Neural progenitor cell (in vitro differentiated cells): ENCODE measurements at regions not wholly inside any gene's neighbourhood (a gene's known extent, or its start where the extent isn't known, plus 50 kb on each side); places are given as distances from the start of the nearest gene placed in this dataset.

Experiments used
- DNase-seq: peaks from one replicate; pipeline ENCODE4 v3.0.0-alpha.2; 2016; ENCODE audit warnings: low spot score
- H2AFZ ChIP-seq: fragments of 200-600 bp; sonication (generic); replicated peaks from 2 replicates; pipeline ENCODE4 v1.6.1; 2016; ENCODE audit warnings: antibody characterized with exemption
- H3F3A ChIP-seq: fragments of 200-600 bp; sonication (generic); 2 replicates; pipeline ENCODE4 v1.6.1; 2016; ENCODE audit warnings: antibody characterized with exemption, low read depth
- H3K27ac ChIP-seq: fragments of 200-600 bp; sonication (generic); 2 replicates; pipeline ENCODE4 v1.5.1; 2016; ENCODE audit warnings: mild to moderate bottlenecking
- H3K27me3 ChIP-seq: fragments of 200-600 bp; sonication (generic); 2 replicates; pipeline ENCODE4 v1.6.1; 2016; ENCODE audit warnings: mild to moderate bottlenecking, moderate library complexity
- H3K36me3 ChIP-seq: fragments of 200-600 bp; sonication (generic); 2 replicates; pipeline ENCODE4 v1.5.1; 2016
- H3K4me1 ChIP-seq: fragments of 200-600 bp; sonication (generic); 2 replicates; pipeline ENCODE4 v1.6.1; 2016; ENCODE audit warnings: mixed run types
- H3K4me2 ChIP-seq: fragments of 200-600 bp; sonication (generic); 2 replicates; pipeline ENCODE4 v1.6.1; 2016
- H3K4me3 ChIP-seq: fragments of 200-600 bp; sonication (generic); 2 replicates; pipeline ENCODE4 v1.5.1; 2016
- H3K79me2 ChIP-seq: fragments of 200-600 bp; sonication (generic); 2 replicates; pipeline ENCODE4 v1.6.1; 2016; ENCODE audit warnings: low read depth
- H3K9ac ChIP-seq: fragments of 200-600 bp; sonication (generic); 2 replicates; pipeline ENCODE4 v1.6.1; 2016
- H3K9me3 ChIP-seq: fragments of 200-600 bp; sonication (generic); 2 replicates; pipeline ENCODE4 v1.5.1; 2016; ENCODE audit warnings: low read depth
- H4K20me1 ChIP-seq: fragments of 200-600 bp; sonication (generic); 2 replicates; pipeline ENCODE4 v1.6.1; 2016; ENCODE audit warnings: low read depth
- H3K27ac Mint-ChIP-seq: 3 replicates; pipeline ENCODE4 v1.8.0; 2021; ENCODE audit warnings: mixed read lengths
- H3K27me3 Mint-ChIP-seq: 2 replicates; pipeline ENCODE4 v1.8.0; 2022; ENCODE audit warnings: low read depth, mild to moderate bottlenecking, inconsistent platforms, moderate library complexity, mixed read lengths; ENCODE audit not compliant: insufficient read depth
- H3K36me3 Mint-ChIP-seq: 3 replicates; pipeline ENCODE4 v1.8.0; 2021; ENCODE audit warnings: mixed read lengths
- H3K4me1 Mint-ChIP-seq: 3 replicates; pipeline ENCODE4 v1.8.0; 2021; ENCODE audit warnings: mixed read lengths
- H3K4me3 Mint-ChIP-seq: 3 replicates; pipeline ENCODE4 v1.8.0; 2021; ENCODE audit warnings: mild to moderate bottlenecking, moderate library complexity, mixed read lengths
- H3K9me3 Mint-ChIP-seq: 3 replicates; pipeline ENCODE4 v1.8.0; 2020; ENCODE audit warnings: mixed read lengths
- EZH2 ChIP-seq: fragments of 200-600 bp; sonication (generic); IDR thresholded peaks from 2 replicates; pipeline ENCODE4 v1.6.1; 2017; ENCODE audit warnings: antibody characterized with exemption, mild to moderate bottlenecking, moderate library complexity
- EZH2phosphoT487 ChIP-seq: fragments of 200-600 bp; sonication (generic); IDR thresholded peaks from 2 replicates; pipeline ENCODE4 v1.6.1; 2017; ENCODE audit warnings: antibody characterized with exemption
- TF ChIP-seq, protein P1 (sequence below): fragments of 200-600 bp; sonication (generic); IDR thresholded peaks from 2 replicates; pipeline ENCODE4 v1.5.1; 2017; ENCODE audit warnings: antibody characterized with exemption, mild to moderate bottlenecking

DNA sequence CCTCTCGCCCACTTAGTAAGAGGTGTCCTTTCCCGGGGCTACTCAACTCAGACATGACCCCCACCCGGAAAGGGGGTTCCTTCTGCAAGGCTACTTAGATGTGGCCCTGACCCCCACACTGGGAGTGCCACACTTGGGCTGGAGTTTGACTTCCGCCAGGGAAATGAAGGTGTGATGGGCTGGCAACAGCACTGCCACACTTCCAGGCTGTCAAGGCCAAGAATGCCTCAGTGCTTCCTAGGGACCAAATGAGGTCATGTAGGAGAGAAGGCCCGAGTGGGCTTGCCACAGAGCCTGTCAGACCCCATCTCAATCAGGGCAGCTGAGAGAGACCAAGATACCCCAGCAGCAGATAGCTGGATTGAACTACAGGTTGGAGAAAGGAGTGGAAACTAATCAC lies 55.5 kb downstream of the DRD1 start:
- Histone ChIP-seq H3K9me3 (no peaks in the 10 kb centered on the region), H3K27me3 (no peaks in the 10 kb centered on the region), H3K36me3 (no peaks in the 10 kb centered on the region), H3K9ac (no peak overlapping the region), H3F3A (no peaks in the 10 kb centered on the region), H3K4me1 (peaks cover 2% of the 10 kb centered on the region), H3K79me2 (no peaks in the 10 kb centered on the region), H2AFZ (no peak overlapping the region), H3K27ac (no peak overlapping the region), H4K20me1 (no peaks in the 10 kb centered on the region), H3K4me2 (no peak overlapping the region), H3K4me3 (no peak overlapping the region)
- TF ChIP-seq, protein P1, sequence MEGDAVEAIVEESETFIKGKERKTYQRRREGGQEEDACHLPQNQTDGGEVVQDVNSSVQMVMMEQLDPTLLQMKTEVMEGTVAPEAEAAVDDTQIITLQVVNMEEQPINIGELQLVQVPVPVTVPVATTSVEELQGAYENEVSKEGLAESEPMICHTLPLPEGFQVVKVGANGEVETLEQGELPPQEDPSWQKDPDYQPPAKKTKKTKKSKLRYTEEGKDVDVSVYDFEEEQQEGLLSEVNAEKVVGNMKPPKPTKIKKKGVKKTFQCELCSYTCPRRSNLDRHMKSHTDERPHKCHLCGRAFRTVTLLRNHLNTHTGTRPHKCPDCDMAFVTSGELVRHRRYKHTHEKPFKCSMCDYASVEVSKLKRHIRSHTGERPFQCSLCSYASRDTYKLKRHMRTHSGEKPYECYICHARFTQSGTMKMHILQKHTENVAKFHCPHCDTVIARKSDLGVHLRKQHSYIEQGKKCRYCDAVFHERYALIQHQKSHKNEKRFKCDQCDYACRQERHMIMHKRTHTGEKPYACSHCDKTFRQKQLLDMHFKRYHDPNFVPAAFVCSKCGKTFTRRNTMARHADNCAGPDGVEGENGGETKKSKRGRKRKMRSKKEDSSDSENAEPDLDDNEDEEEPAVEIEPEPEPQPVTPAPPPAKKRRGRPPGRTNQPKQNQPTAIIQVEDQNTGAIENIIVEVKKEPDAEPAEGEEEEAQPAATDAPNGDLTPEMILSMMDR = no peak
- no peak for TF ChIP-seq EZH2
- no peak for TF ChIP-seq EZH2phosphoT487
- Mint-ChIP-seq H3K27ac (no peak overlapping the region), H3K27me3 (peaks cover 3% of the 10 kb centered on the region), H3K4me3 (no peak overlapping the region), H3K4me1 (peaks cover 5% of the 10 kb centered on the region), H3K36me3 (no peaks in the 10 kb centered on the region), H3K9me3 (no peaks in the 10 kb centered on the region)
- no peak for DNase-seq

DNA sequence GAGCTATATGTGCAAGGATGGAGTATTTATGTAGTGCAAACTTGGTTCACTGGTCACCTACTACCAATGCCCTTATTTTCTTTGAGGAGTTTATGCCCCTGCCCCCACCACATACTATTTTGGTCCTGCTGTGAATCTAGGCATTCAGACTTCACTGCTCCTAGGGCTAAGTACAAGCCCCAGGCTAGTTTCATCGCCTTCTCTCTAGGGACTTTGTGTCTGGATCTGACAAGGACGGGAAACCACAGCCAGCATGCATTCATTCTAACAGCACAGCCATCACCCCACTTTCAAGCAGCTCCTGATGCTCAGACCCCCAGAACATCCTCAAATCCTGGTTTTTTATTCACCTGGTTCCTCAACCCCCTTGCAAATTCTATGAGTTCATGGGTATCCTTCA lies 56.8 kb downstream of the DRD1 start:
- H3K79me2 ChIP-seq = no peaks in the 10 kb centered on the region
- H3K4me3 ChIP-seq = no peak overlapping the region
- Mint-ChIP-seq H3K9me3 (no peaks in the 10 kb centered on the region), H3K27me3 (peaks cover 4% of the 10 kb centered on the region), H3K36me3 (no peaks in the 10 kb centered on the region), H3K4me1 (peaks cover 18% of the 10 kb centered on the region), H3K4me3 (no peak overlapping the region), H3K27ac (no peak overlapping the region)
- no peak for TF ChIP-seq EZH2phosphoT487
- TF ChIP-seq, protein P1 = no peak
- TF ChIP-seq EZH2 = no peak
- H3K27ac ChIP-seq = no peak overlapping the region
- H4K20me1 ChIP-seq = no peaks in the 10 kb centered on the region
- no peak overlapping the region for H3K4me2 ChIP-seq
- no peaks in the 10 kb centered on the region for H3F3A ChIP-seq
- no peak overlapping the region for H3K9ac ChIP-seq
- no peaks in the 10 kb centered on the region for H3K27me3 ChIP-seq
- no peaks in the 10 kb centered on the region for H3K36me3 ChIP-seq
- DNase-seq = no peak
- H2AFZ ChIP-seq = no peak overlapping the region
- peaks cover 3% of the 10 kb centered on the region for H3K4me1 ChIP-seq
- no peaks in the 10 kb centered on the region for H3K9me3 ChIP-seq

DNA sequence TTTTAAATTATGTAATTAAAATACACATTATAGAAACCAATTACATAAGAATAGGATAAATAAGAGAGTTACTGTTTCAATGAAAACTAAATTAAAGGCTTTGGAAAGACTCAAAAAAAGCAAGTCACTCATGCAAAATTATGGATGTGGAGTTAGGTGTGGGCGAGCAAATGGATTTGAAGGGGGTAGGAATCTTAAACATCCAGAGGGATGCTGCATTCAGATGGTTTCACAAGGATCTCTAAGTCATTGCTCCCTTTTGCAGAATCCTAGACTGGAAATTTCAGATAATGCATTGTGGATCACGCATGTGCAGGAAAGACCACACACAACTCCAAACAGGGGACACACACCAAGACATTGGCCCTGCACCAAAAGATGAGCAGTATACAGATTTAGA lies 57.5 kb downstream of the DRD1 start:
- Histone ChIP-seq H3K79me2 (no peaks in the 10 kb centered on the region), H3K9ac (no peak overlapping the region), H3K4me1 (peaks cover 3% of the 10 kb centered on the region), H3K4me2 (no peak overlapping the region), H3K27me3 (no peaks in the 10 kb centered on the region), H3F3A (no peaks in the 10 kb centered on the region), H4K20me1 (no peaks in the 10 kb centered on the region), H3K4me3 (no peak overlapping the region), H3K36me3 (no peaks in the 10 kb centered on the region), H2AFZ (no peak overlapping the region), H3K27ac (no peak overlapping the region), H3K9me3 (no peaks in the 10 kb centered on the region)
- TF ChIP-seq EZH2phosphoT487 (no peak), EZH2 (no peak)
- TF ChIP-seq, protein P1 = no peak
- Mint-ChIP-seq H3K4me3 (no peak overlapping the region), H3K9me3 (no peaks in the 10 kb centered on the region), H3K36me3 (no peaks in the 10 kb centered on the region), H3K27ac (no peak overlapping the region), H3K27me3 (peaks cover 6% of the 10 kb centered on the region), H3K4me1 (peaks cover 18% of the 10 kb centered on the region)
- DNase-seq = no peak
